SK-N-SH treated with all-trans-retinoic acid at 6 μM for 48 hours (cell line): ENCODE measurements at regions not wholly inside any gene's neighbourhood (a gene's known extent, or its start where the extent isn't known, plus 50 kb on each side); places are given as distances from the start of the nearest gene placed in this dataset.

Experiments
- ATAC-seq: fragments of 200-7000 bp; cut with Tn5 transposase; 3 replicates; pipeline ENCODE4 v1.9.1; 2020; ENCODE audit warnings: mild to moderate bottlenecking, moderate library complexity
- ARNTL ChIP-seq: fragments of 450-650 bp; formaldehyde crosslinking; IDR thresholded peaks from 2 replicates; pipeline ENCODE4 v1.5.0; 2020; ENCODE audit warnings: low read depth, mild to moderate bottlenecking, moderate library complexity, borderline replicate concordance
- BACH2 ChIP-seq: fragments of 250-450 bp; sonication (Bioruptor Pico); IDR thresholded peaks from 2 replicates; pipeline ENCODE4 v1.9.0; 2021; ENCODE audit warnings: mild to moderate bottlenecking, borderline replicate concordance
- CSDC2 ChIP-seq: fragments of 250-450 bp; sonication (Bioruptor Pico); IDR thresholded peaks from 2 replicates; pipeline ENCODE4 v1.5.0; 2020; ENCODE audit warnings: mild to moderate bottlenecking, moderate library complexity
- ESRRG ChIP-seq: fragments of 250-450 bp; sonication (Bioruptor Pico); IDR thresholded peaks from 2 replicates; pipeline ENCODE4 v1.6.1; 2021; ENCODE audit warnings: mild to moderate bottlenecking
- GLIS3 ChIP-seq: fragments of 250-450 bp; sonication (Bioruptor Pico); IDR thresholded peaks from 2 replicates; pipeline ENCODE4 v1.5.0; 2020; ENCODE audit warnings: mild to moderate bottlenecking, moderate library complexity
- ISL1 ChIP-seq: fragments of 250-450 bp; sonication (Bioruptor Pico); IDR thresholded peaks from 2 replicates; pipeline ENCODE4 v2.1.2; 2022; ENCODE audit warnings: mild to moderate bottlenecking, moderate library complexity
- PATZ1 ChIP-seq: fragments of 250-450 bp; sonication (Bioruptor Pico); IDR thresholded peaks from 2 replicates; pipeline ENCODE4 v1.8.0; 2020; ENCODE audit warnings: mild to moderate bottlenecking, moderate library complexity, borderline replicate concordance
- POU6F1 ChIP-seq: fragments of 250-450 bp; sonication (Bioruptor Pico); IDR thresholded peaks from 2 replicates; pipeline ENCODE4 v1.8.0; 2021; ENCODE audit warnings: low read depth, mild to moderate bottlenecking, moderate library complexity, borderline replicate concordance
- PPARA ChIP-seq: fragments of 250-450 bp; sonication (Bioruptor Pico); IDR thresholded peaks from 2 replicates; pipeline ENCODE4 v1.5.0; 2020; ENCODE audit warnings: mild to moderate bottlenecking, borderline replicate concordance
- RARB ChIP-seq: fragments of 250-450 bp; sonication (Bioruptor Pico); IDR thresholded peaks from 2 replicates; pipeline ENCODE4 v1.8.0; 2021; ENCODE audit warnings: mild to moderate bottlenecking, moderate library complexity
- SNAI2 ChIP-seq: fragments of 250-450 bp; sonication (Bioruptor Pico); IDR thresholded peaks from 2 replicates; pipeline ENCODE4 v1.5.0; 2020; ENCODE audit warnings: mild to moderate bottlenecking, moderate library complexity
- TCF4 ChIP-seq: fragments of 250-450 bp; sonication (Bioruptor Pico); IDR thresholded peaks from 2 replicates; pipeline ENCODE4 v1.8.0; 2021; ENCODE audit warnings: mild to moderate bottlenecking, moderate library complexity, borderline replicate concordance
- TOX ChIP-seq: fragments of 250-450 bp; sonication (Bioruptor Pico); IDR thresholded peaks from 2 replicates; pipeline ENCODE4 v1.8.0; 2021; ENCODE audit warnings: mild to moderate bottlenecking, moderate library complexity, borderline replicate concordance
- ZFP3 ChIP-seq: fragments of 250-450 bp; sonication (Bioruptor Pico); IDR thresholded peaks from 2 replicates; pipeline ENCODE4 v1.5.0; 2020; ENCODE audit warnings: mild to moderate bottlenecking, moderate library complexity
- ZFP30 ChIP-seq: fragments of 450-650 bp; formaldehyde crosslinking; IDR thresholded peaks from 2 replicates; pipeline ENCODE4 v1.5.0; 2022; ENCODE audit warnings: mild to moderate bottlenecking, moderate library complexity
- ZNF565 ChIP-seq: fragments of 450-650 bp; formaldehyde crosslinking; conservative IDR thresholded peaks from 2 replicates; pipeline ENCODE4 v1.5.0; 2020; ENCODE audit warnings: low read depth, mild to moderate bottlenecking, moderate library complexity
- ZNF70 ChIP-seq: fragments of 450-650 bp; formaldehyde crosslinking; IDR thresholded peaks from 2 replicates; pipeline ENCODE4 v1.5.0; 2020; ENCODE audit warnings: mild to moderate bottlenecking, moderate library complexity
- ZNF8 ChIP-seq: fragments of 450-650 bp; formaldehyde crosslinking; IDR thresholded peaks from 2 replicates; pipeline ENCODE4 v1.5.0; 2020; ENCODE audit warnings: mild to moderate bottlenecking, moderate library complexity
- TF ChIP-seq, protein P1 (sequence below): fragments of 250-450 bp; sonication (Bioruptor Pico); IDR thresholded peaks from 2 replicates; pipeline ENCODE4 v1.5.1; 2020; ENCODE audit warnings: low read depth, mild to moderate bottlenecking, moderate library complexity
- TF ChIP-seq, protein P2 (sequence below): fragments of 250-450 bp; sonication (Bioruptor Pico); IDR thresholded peaks from 2 replicates; pipeline ENCODE4 v1.5.0; 2020; ENCODE audit warnings: mild to moderate bottlenecking, moderate library complexity

DNA sequence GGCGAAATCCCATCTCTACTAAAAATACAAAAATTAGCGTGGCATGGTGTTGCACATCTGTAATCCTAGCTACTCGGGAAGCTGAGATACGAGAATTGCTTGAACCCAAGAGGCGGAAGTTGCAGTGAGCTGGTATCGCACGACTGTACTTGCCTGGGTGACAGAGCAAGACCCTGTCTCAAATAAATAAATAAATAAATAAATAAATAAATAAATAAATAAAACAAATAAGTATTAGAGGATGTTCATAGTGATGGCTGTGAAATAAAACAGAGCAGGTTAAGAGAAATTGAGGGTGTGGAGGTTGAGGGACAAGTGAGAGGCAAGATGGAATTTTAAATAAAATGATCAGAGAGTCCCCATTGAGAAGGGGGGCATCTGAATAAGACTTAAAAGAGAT lies 124.7 kb upstream of the DST start (continued):
- no peak for TF ChIP-seq ZNF70 (CRISPR knock-in tag)
- TF ChIP-seq ZNF8, result no peak
- TF ChIP-seq ESRRG (CRISPR knock-in tag), result no peak
- no peak for TF ChIP-seq RARB (CRISPR knock-in tag)
- TF ChIP-seq BACH2 (CRISPR knock-in tag), result no peak

DNA sequence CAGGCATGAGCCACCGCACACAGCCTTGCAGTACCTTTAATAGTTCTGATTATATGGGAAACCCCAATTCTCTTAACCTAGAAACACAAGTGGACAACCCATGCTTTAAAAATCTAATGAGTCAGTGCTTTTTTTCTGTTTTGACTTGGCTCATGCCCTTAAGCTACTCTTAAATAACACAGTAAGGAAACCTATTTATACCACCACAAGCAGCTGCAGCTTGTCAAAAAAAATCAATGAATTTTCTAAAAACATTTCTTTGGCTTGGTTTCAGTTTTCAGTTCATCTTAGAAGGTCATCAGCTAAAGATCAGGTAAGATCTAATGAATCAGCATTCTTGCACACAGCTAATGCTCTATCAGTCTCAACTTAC lies 124.1 kb upstream of the DST start:
- peak; percentile 72 for ATAC-seq
- no peak for TF ChIP-seq SNAI2
- TF ChIP-seq ISL1 (CRISPR knock-in tag), result 0 out of 2 replicates have a peak, but pooled peaks have one; percentile 25

GRCh38 chr6:56766139-56766805 lies 123.6 kb upstream of the DST start:
- TF ChIP-seq ARNTL (CRISPR knock-in tag), result no peak
- TF ChIP-seq ZFP3 (CRISPR knock-in tag), result no peak
- TF ChIP-seq SNAI2, result no peak
- peak; percentile 4; the same call in 1 of the 3 replicates for ATAC-seq

DNA sequence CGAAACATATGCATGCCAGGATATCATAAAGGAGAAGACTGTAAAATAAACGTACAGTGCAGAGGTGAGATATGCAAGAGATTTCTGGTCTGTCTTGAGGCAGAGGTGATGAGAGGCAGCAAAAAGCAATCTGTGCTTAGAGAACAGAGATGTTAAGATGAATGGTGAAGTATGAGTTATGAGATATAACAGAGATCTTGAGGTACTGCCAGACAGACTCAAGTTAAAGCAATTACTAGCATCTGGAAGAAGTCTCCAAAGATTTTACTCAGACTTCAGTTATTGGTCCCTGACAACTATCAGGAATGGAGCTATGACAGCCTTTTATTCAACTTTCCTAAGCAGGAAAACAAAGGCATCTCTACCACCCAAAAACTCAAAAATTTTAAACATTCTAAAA lies 122.8 kb upstream of the DST start:
- TF ChIP-seq ZFP3 (CRISPR knock-in tag) (no peak), PATZ1 (CRISPR knock-in tag) (no peak), ZNF70 (CRISPR knock-in tag) (no peak), ZNF565 (CRISPR knock-in tag) (no peak), ISL1 (CRISPR knock-in tag) (peak; percentile 88), TOX (no peak), TCF4 (CRISPR knock-in tag) (peak; percentile 23; the same call in 1 of the 2 replicates)
- TF ChIP-seq, protein P1, sequence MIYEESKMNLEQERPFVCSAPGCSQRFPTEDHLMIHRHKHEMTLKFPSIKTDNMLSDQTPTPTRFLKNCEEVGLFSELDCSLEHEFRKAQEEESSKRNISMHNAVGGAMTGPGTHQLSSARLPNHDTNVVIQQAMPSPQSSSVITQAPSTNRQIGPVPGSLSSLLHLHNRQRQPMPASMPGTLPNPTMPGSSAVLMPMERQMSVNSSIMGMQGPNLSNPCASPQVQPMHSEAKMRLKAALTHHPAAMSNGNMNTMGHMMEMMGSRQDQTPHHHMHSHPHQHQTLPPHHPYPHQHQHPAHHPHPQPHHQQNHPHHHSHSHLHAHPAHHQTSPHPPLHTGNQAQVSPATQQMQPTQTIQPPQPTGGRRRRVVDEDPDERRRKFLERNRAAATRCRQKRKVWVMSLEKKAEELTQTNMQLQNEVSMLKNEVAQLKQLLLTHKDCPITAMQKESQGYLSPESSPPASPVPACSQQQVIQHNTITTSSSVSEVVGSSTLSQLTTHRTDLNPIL (CRISPR knock-in tag), result peak; percentile 11; the same call in 1 of the 2 replicates
- peak; percentile 69 for ATAC-seq

DNA sequence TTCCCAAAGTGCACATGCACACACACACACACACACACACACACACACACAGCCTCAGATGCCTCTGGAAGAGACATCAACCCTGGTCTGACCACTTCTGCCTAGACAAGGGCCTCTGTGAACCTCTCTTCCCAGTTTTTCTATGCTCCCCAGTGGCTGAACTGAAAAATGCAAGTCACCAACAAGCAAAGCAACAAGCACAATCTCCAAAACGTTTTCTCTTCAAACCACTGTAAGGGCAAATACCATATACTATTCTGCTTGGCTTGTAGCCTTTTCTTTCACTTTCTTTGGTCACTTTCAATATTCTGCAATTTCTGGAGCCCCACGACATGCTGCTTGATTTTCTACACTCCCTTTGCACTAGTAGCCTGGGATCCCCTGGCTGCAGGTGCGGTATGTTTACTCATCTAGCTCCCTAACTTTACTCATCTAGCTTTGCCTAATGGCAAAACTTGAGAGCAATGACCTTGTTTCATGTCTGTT lies 121.4 kb upstream of the DST start:
- TF ChIP-seq TOX (no peak), ZFP30 (CRISPR knock-in tag) (no peak), ZNF565 (CRISPR knock-in tag) (no peak), ZNF8 (no peak), PATZ1 (CRISPR knock-in tag) (no peak)
- ATAC-seq, result peak; percentile 56

GRCh38 chr6:56761651-56762050 lies 119.0 kb upstream of the DST start:
- ATAC-seq, result no peak
- TF ChIP-seq PPARA (CRISPR knock-in tag), result no peak
- TF ChIP-seq ESRRG (CRISPR knock-in tag), result no peak
- TF ChIP-seq ZNF8, result no peak
- no peak for TF ChIP-seq GLIS3
- TF ChIP-seq RARB (CRISPR knock-in tag), result no peak
- no peak for TF ChIP-seq TCF4 (CRISPR knock-in tag)
- TF ChIP-seq CSDC2 (CRISPR knock-in tag), result no peak
- TF ChIP-seq BACH2 (CRISPR knock-in tag), result no peak
- no peak for TF ChIP-seq ZNF565 (CRISPR knock-in tag)
- TF ChIP-seq TOX, result no peak
- no peak for TF ChIP-seq ZFP30 (CRISPR knock-in tag)
- TF ChIP-seq, protein P2, sequence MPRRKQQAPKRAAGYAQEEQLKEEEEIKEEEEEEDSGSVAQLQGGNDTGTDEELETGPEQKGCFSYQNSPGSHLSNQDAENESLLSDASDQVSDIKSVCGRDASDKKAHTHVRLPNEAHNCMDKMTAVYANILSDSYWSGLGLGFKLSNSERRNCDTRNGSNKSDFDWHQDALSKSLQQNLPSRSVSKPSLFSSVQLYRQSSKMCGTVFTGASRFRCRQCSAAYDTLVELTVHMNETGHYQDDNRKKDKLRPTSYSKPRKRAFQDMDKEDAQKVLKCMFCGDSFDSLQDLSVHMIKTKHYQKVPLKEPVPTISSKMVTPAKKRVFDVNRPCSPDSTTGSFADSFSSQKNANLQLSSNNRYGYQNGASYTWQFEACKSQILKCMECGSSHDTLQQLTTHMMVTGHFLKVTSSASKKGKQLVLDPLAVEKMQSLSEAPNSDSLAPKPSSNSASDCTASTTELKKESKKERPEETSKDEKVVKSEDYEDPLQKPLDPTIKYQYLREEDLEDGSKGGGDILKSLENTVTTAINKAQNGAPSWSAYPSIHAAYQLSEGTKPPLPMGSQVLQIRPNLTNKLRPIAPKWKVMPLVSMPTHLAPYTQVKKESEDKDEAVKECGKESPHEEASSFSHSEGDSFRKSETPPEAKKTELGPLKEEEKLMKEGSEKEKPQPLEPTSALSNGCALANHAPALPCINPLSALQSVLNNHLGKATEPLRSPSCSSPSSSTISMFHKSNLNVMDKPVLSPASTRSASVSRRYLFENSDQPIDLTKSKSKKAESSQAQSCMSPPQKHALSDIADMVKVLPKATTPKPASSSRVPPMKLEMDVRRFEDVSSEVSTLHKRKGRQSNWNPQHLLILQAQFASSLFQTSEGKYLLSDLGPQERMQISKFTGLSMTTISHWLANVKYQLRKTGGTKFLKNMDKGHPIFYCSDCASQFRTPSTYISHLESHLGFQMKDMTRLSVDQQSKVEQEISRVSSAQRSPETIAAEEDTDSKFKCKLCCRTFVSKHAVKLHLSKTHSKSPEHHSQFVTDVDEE (CRISPR knock-in tag), result no peak
- no peak for TF ChIP-seq POU6F1 (CRISPR knock-in tag)
- TF ChIP-seq ZFP3 (CRISPR knock-in tag), result no peak
- no peak for TF ChIP-seq PATZ1 (CRISPR knock-in tag)
